DMS79 (cell line): ENCODE measurements at regions not wholly inside any gene's neighbourhood (a gene's known extent, or its start where the extent isn't known, plus 50 kb on each side); places are given as distances from the start of the nearest gene placed in this dataset.
"Not testable (repeated sequence)": the region's sequence is repeated elsewhere in the genome, so short reads cannot be mapped to it uniquely, and the experiment has no call there.

Experiments used
- DNase-seq: peaks from one replicate; lab custom pipeline; 2025; lab: John Stamatoyannopoulos, UW

GRCh38 chr10:6692856-6693255, 112.8 kb upstream of the PRKCQ start:
- no peak for DNase-seq

- DNase-seq, result no peak
These were observed 112.0 kb upstream of the PRKCQ start for GRCh38 chr10:6692103-6692502.

- no peak for DNase-seq
These were observed 109.0 kb upstream of the PRKCQ start for GRCh38 chr10:6689036-6689435.

- DNase-seq, result no peak
These were observed 100.7 kb upstream of the PRKCQ start for GRCh38 chr10:6680735-6681134.

GRCh38 chr10:6678956-6679355, 98.9 kb upstream of the PRKCQ start:
- DNase-seq, result no peak

- no peak for DNase-seq
These were observed 98.2 kb upstream of the PRKCQ start for GRCh38 chr10:6678211-6678803.

- not testable (repeated sequence) for DNase-seq
These were observed 97.1 kb upstream of the PRKCQ start for GRCh38 chr10:6677129-6677528.

- DNase-seq, result no peak
These were observed 94.2 kb upstream of the PRKCQ start for GRCh38 chr10:6674291-6674690.

- DNase-seq, result no peak
These were observed 91.9 kb upstream of the PRKCQ start for GRCh38 chr10:6671976-6672375.

GRCh38 chr10:6669269-6669859, 89.3 kb upstream of the PRKCQ start:
- DNase-seq, result no peak

- DNase-seq, result no peak
These were observed 87.7 kb upstream of the PRKCQ start for GRCh38 chr10:6667679-6668270.

- DNase-seq, result no peak
These were observed 87.1 kb upstream of the PRKCQ start for GRCh38 chr10:6667150-6667549.

GRCh38 chr10:6665847-6666246, 85.8 kb upstream of the PRKCQ start:
- DNase-seq, result no peak

- no peak for DNase-seq
These were observed 80.4 kb upstream of the PRKCQ start for GRCh38 chr10:6660460-6660859.

GRCh38 chr10:6659451-6659850, 79.4 kb upstream of the PRKCQ start:
- no peak for DNase-seq

- no peak for DNase-seq
These were observed 77.6 kb upstream of the PRKCQ start for GRCh38 chr10:6657669-6658068.

- no peak for DNase-seq
These were observed 77.1 kb upstream of the PRKCQ start for GRCh38 chr10:6657196-6657595.

- no peak for DNase-seq
These were observed 74.5 kb upstream of the PRKCQ start for GRCh38 chr10:6654571-6654970.

GRCh38 chr10:6650586-6650985, 70.5 kb upstream of the PRKCQ start:
- DNase-seq, result no peak

GRCh38 chr10:6649903-6650302, 69.8 kb upstream of the PRKCQ start:
- DNase-seq, result no peak

GRCh38 chr10:6648894-6649720, 69.0 kb upstream of the PRKCQ start:
- no peak for DNase-seq

GRCh38 chr10:6647811-6648526, 67.9 kb upstream of the PRKCQ start:
- DNase-seq, result no peak
